HT1080 (cell line): ENCODE measurements at regions not wholly inside any gene's neighbourhood (a gene's known extent, or its start where the extent isn't known, plus 50 kb on each side); places are given as distances from the start of the nearest gene placed in this dataset.

Source experiments
- DNase-seq: peaks from one replicate; pipeline ENCODE4 v3.0.0-alpha.2; 2015; ENCODE audit warnings: low read depth

DNA sequence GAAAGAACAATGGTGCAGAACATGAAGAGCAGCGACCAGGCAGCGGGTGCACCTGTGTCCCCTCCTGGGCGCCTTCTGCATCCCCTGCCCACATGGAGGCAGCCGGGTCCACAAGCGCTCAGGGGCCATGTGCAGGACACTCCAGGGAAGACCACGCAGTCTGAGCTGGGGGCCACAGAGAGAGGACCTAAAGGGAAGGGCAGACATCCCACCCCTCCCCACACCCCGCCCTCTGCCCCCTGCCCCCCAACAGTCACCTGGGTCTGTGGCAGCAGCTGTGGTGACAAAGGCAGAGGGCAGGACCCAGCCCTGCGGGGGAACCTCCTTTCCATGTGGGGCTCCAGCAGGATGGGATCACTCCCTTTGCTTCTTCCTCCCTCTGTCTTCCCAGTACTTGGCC, 805.7 kb downstream of the CDH9 start:
- DNase-seq: no peak

DNA sequence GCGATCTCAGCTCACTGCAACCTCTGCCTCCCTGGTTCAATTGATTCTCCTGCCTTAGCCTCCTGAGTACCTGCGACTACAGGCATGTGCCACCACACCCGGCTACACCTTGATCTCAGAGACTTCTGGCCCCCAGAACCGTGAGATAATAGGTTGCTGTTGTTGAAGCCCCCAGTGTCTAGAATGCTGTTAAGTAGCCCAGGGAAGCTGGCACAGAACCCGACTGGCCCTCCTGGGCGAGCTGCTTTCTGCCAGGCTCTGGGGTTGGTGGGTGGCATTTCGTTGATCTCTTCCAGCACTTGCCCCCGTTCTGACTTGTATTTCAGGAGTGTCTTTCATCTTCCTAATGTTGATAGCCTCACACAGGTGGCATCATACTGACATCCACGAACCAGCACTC, 807.1 kb downstream of the CDH9 start:
- no peak for DNase-seq

DNA sequence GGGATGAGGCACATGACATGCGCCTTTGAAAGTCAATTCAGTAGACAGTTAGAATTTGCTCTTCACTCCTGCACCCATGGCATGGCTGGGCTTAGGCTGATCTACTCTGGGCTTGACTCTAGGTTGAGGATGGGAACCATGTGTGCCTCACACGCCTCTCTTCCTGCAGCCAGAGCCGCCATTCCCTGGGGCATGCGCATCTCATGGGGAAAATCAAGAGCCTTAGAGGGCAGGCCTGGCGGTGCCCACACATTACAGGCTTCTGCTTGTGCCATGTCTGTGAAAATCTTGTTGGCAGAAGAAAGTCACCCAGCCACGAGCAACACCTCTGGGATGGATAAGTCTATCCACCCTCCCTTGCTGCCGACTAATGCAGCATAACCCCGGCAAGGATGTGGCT, 808.5 kb downstream of the CDH9 start:
- no peak for DNase-seq

DNA sequence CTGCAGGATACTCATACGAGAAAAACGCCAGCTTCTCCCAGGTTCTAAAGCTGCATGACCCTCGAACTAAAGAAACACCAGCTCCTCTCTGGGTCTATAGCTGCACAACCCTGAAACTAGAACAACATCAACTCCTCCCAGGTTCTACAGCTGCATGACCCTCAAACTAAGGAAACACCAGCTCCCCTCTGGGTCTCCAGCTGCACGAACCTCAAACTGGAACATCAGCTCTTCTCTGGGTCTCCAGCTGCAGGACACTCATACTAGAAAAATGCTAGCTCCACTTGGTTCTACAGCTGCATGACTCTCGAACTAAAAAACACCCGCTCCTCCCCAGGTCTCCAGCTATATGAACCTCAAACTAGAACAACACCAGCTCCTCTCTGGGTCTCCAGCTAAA, 811.1 kb downstream of the CDH9 start:
- DNase-seq: no peak

DNA sequence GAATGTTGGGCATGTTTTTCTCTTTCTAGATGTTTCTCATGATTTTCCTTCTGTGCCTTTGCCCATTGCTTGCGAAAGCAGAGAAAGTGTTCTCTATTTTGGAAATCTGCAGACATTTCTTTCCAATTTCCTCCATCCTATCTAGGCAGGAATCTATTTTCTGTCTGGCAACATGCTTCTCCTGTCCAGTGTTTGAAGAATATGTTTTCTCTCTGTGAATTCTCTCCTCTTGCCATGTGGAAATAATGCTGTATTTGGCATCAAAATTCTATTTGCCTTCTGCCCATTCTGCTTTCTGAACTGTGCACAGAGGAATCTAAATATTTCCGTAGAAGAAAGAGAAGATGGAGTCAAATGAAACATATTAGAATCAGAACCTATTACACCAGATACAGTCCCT, 833.3 kb downstream of the CDH9 start:
- no peak for DNase-seq

DNA sequence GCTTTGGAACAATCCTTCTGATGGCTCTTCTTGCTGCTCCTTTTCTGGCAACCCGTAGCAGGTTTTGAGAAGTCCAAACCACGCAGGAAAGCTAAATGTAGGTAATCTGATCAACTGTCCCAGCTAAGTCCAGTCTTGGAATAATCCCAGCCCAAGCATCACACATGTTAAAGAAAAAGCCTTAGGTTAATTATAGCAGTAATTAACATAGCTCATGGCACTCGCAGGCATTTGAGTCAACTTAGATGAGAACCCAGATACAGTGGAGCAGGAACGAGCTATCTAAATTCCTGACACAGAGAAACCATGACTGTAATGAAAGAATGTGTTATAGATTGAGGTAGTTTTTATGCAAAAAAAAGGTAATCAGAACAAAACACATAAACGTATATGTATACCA, 844.8 kb downstream of the CDH9 start:
- DNase-seq: no peak

DNA sequence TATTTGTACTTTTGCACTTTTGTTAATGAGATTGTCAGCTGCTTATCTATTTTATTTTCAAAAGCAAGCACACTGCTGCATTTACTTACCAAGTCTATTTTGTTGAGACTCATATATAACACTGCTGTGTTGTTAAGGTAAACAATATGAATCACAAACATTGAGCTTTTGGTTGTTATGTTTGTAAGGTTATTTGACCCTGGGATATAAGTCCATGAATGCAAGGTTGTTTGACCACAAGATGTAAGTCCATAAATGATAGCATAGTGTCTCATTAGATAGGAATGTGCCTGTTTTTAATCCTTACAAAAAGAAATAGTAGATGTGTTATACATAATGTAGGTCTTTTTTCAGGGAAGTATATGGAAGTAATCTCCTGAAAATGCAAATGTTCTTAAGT, 845.9 kb downstream of the CDH9 start:
- DNase-seq: peak; percentile 78

DNA sequence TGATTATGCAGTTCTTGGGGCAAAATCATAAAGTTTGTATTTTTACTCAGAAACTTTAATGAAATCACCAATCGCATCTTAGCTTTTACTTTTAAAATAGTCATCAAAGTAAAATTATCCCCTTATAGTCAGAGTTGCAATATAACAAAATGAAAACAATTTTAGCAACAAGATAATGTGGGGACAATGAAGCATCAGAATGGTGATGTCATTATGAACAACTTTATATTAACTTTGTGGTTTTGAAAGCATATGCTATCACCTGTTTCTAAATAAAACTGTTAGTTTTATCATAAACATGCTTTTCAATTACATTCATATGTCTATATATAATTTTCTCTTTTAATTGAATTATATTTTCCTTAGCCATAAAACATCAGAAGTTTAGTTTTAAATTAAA, 856.8 kb downstream of the CDH9 start:
- no peak for DNase-seq

DNA sequence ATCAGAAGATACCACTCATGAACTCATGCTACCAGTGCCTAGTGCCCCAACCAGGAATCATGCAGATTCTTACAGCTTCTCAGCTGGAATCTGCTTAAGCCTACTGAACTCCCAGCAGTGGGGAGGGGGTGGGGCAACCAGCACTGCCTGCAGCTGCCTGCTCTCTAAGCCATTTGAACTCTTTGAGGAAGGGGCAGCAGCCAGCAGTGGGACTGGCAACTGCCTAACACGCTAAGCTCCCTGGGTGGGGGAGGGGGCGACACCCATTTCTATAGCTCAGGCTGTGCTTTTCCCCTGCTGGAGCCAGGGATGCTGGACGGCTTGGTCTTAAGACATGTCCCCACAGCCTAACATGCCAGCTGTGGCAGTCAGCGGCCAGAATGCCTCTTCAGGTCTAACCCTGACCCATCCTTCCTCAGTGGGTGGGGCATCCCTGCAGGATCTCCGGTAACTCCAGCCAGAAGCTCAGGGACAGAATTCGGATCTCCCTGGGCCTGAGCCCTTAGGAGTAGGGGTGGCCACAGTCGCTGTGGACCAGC, 889.7 kb downstream of the CDH9 start:
- DNase-seq: no peak

DNA sequence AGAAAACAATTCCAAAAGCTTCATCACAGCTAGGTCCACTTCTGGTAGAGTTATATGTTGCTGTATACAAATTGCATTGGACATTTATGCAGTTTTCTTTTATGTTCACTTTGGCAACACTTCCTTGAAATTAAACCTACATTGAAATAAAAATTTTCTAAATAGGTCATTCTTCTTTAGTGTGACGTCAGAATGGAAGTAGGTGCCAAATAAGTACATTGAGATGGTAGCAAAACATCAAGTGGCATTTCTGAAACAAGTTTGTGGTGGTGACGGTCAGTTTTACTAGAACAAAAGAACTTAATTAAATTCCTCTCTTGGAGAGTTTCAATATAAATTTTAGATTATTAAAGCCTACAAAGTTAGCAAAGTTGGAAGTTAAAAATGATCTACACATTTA, 895.1 kb downstream of the CDH9 start:
- DNase-seq: no peak

DNA sequence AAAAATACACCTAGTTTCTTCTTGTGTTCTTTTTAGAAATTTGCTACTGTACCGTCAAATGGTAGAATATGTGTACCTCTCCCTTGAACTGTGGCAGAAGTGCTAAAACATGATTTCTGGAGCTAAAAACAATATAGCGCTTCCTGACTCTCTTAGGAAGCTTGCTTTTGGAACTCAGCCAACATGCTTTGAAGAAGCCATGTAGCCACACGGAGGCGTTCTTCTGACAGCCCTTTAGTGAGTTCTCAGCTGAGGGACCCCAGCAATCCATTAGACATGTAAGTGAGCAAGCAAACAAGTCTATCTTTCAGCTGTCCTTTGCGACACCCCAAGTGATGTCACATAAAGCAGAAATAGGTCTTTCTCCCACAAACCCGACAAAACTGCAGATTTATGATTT, 917.0 kb downstream of the CDH9 start:
- DNase-seq: no peak

DNA sequence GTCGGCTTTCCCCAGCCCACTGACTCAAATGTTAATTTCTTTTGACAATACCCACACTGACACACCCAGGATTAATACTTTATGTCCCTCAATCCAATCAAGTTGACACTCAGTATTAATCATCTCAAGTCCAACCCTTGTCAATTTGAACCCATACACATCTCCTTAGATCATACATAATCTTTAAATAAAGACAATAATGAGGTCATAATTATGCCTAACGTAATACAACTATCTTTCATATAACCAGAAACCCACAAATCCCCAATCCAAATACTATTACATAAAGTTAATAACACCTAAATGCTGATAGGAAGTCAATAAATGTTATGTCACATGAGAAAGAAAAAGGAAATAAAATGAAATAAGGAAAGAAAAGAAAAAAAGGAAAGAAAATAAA, 934.2 kb downstream of the CDH9 start:
- no peak for DNase-seq

DNA sequence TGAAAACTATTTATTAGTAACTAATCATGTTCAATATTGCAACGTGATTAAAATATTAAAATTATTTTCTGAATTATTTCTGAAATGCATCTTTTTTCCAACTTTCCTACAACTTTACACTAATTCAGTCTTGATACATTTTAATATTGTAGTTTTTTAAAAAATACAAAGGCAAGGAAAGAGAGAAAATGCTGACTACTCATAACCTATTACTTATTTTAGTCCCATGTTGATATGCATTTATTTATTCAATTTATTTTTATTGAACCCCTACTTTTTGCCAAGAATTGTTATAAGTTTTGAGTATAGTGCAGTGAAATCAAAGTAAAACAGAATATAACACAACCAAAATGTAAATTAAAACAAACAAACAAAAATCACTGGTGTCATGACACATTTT, 978.2 kb downstream of the CDH9 start:
- DNase-seq: no peak

DNA sequence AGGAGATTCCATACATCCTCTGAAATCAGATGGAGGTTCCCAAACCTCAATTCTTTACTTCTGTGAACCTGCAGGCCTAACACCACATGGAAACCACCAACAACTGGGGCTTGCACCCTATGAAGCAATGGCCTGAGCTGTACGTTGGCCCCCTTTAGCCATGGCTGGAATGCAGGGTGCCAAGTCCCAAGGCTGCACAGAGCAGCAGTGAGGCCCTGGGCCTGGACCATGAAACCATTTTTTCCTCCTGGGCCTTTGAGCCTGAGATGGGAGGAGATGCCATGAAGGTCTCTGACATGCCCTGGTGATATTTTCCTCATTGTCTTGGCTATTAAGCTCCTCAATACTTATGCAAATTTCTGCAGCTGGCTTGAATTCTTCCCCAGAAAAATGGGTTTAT, 983.8 kb downstream of the CDH9 start:
- DNase-seq: no peak

DNA sequence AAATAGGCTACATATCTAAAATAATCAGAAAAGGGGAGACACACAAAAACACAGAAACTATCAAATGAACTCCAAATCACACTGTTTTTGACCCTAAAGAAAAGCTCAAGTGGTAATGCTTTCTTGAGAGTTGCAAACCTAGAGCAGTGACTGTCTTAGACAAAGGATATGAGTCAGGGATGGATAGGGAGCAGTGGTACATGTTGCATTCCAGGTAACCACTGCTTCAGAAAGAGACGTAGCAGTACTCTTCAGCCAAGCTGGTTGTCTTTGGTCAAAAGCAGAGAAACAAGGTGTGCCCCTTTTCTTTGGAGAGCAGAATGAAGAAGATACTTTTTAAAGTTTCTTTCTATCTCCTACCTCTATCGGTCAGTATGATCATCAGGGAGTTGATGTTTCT, 1003.6 kb downstream of the CDH9 start:
- DNase-seq: peak; percentile 71

DNA sequence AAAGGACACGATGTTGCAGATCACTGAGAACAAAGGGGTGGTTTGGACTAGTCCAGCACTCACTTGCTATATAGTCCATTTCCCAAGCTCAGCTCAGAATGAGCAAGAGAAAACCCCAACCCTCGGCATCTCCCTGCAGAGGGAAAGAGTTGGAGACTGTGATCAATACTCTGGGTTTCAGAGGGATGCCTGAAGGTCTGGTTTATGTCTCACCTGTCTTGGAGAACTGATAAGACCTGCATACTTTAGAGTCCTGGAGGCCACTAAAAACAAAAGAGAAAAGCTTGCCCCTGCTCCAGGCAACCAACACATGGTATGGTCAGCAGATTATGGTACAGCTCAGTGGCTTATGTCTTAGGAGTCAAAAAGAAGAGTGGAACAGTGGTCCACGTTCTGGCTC, 1006.9 kb downstream of the CDH9 start:
- DNase-seq: no peak

DNA sequence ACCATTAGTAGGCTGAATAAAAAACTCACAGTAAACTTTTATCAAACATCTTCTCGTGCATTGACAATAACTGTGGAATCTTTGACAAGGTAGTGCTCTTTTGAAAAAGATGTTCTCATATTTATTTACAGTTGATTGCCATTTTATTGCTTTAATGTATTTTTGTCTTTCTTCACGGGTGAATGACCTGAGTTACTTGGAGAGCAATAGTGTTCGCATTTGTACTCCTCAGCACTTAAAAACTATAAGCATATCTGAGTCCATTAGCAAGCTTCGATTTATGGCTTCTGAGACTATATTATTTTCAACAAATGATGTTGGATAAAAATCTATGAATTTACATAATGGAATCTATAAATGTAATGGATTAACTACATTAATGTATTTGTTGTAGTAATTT, 1012.3 kb downstream of the CDH9 start:
- no peak for DNase-seq

DNA sequence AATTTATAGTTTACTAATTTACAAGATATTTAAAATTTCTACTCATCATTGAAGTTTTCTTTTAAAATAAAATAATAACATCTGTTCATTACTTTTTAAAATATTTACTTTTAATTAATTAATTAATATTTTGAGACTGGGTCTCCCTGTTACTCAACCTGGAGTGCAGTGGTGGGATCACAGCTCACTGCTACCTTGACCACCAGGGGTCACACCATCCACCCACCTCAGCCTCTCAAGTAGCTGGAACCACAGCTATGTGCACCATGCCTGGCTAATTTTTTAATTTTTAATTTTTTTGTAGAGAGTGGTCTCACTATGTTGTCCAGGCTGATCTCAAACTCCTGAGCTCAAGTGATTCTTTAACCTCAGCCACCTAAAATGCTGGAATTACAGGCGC, 1013.6 kb downstream of the CDH9 start:
- peak; percentile 17 for DNase-seq

DNA sequence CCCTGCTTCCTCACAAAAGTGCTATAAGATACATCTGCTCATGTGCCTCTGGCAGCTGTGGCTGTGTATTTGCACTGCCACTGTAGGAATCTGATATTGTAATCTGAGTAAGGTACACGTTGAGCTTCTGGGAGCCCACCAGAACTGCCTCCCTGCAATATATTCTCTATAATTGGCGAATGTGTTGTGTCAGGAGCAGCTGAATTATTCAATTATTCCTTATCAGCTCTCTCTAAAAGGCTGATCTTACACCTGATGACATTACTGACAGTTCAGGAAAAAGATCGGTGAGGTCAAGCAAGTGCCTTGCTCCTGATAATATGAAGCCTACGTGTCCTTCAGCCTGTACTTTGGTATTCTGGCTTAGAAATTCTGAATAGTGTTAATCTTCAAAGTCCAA, 1015.0 kb downstream of the CDH9 start:
- no peak for DNase-seq

DNA sequence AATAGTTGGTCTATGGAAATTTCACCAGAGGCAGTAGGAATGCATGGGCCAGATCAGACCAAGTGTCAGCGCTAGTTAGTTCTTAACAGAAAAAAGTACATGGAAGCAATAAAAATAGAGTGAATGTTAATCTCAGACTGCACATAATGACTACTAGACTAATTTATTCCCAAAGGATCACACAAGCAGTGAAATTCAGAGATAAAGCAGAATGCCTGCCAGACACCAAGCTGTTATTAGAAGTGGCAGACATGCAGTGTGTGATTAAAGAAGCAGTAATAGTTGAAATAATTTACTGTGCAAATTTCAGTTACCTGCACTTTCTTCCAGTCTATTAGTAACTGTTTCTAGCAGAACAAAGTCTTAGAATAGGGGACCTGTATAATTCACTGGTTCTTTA, 1024.2 kb downstream of the CDH9 start:
- DNase-seq: no peak

DNA sequence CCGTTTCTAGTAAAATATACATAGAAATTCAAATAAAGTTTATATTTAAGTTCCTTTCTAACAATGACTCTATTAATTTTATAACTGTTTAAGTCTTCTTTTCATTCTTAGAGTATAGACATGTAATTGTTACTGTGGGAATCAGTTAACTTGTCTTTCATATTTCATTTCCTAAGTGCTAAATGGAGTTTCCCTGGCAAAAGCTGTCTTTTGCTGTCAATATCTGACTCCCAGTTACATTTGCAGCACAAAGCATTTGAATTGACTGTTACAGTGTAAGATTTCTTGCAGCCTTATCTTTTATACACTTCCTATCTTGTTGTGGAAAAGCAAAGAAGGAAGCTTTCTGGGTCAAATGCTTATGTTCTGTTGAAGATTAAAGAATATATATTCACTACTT, 1026.3 kb downstream of the CDH9 start:
- no peak for DNase-seq

DNA sequence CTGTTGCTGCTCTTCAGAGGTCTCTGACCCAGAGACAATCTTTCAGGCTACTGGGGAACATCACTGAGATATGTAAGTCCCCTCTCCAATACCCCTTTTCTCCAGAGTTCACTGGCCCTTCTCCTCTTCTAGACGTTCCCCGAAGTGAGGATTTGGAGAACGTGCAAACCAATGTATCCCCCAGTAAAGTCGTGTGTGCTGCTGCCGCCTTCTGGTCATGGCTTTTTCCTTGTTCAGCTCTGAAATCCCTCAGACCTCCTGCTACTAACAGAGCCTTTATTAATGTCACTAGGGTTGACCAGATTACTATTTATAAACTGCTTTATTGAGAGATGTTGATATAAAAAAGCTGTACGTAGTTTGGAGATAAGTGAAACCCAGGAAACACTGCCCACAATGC, 1028.6 kb downstream of the CDH9 start:
- peak; percentile 23 for DNase-seq

DNA sequence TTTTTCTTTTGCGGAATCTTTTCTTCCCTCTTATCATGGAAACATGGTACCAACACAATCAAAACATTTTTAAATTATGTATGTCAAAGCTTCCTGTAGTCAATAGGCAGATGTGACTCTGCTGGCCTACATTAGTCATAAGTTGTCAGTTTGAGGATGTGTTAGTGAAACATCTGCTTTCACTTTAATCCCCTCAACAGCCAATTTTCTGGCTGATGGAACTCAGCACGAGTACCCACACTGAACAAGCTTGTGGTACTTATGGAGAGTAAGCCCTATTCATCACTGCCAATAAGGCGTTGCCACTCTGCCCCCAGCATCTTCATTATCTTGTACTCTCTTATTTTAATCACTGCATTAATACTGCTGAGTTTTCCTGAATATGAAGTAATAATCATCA, 1034.4 kb downstream of the CDH9 start:
- DNase-seq: peak; percentile 17

DNA sequence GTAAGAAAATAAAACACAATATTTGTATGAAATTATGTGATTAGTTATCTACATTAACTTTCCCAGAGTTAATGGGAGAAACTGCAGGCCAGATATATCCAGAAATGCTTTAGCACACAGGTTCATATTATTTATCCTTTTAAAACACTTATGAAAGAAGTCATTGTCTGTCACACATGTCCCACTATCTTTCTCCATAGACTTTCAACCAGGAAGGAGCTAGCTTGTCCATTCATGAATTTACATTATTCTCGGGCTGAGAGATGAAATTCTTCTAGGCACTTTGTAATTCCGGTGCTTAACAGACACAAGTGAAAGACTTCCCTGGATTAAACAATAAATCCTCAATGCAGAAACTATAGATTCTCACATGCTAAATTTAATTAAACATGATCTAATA, 1043.2 kb downstream of the CDH9 start:
- DNase-seq: no peak

DNA sequence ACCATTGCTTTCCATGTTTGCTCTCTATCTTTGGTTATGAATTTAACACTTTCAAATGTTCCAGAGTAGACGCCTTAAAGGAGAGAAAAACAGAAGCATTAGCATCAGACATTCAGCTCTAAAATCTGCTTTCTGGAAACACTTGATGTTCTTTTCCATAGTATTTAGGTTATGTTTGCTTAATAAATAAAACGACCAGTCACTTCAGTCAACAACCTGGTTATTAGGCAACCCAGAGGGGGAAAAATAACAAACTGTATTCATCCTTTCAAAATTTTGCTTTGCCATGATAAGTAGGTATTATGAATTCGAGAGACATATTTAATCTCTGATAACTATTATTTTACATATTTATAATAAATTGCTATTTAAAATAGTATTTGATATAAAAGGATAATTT, 1044.7 kb downstream of the CDH9 start:
- no peak for DNase-seq
